Lung (tissue), 11 donors: ENCODE measurements at regions not wholly inside any gene's neighbourhood (a gene's known extent, or its start where the extent isn't known, plus 50 kb on each side); places are given as distances from the start of the nearest gene placed in this dataset.
"Not testable (repeated sequence)": the region's sequence is repeated elsewhere in the genome, so short reads cannot be mapped to it uniquely, and the experiment has no call there.

Experiments
- ATAC-seq: fragments of 200-7000 bp; cut with Tn5 transposase; one replicate; pipeline ENCODE4 v1.9.1; 2020; ENCODE audit warnings: moderate number of reproducible peaks; ENCODE audit not compliant: insufficient read depth, low FRiP score
- DNase-seq, 3 donors: peaks; one replicate each; pipeline ENCODE4 v3.0.0-alpha.2; 2013 to 2017
- H3K27ac ChIP-seq, 2 donors: one replicate each; pipeline ENCODE4 v1.5.1; 2013; ENCODE audit warnings: mild to moderate bottlenecking in 2 of 2, moderate library complexity in 2 of 2, control low read depth in 1 of 2, inconsistent platforms in 1 of 2, low read depth in 1 of 2, low read length in 1 of 2
- H3K27me3 ChIP-seq, 3 donors: one replicate each; pipeline ENCODE4 v1.5.1; 2013; ENCODE audit warnings: low read length in 2 of 3; ENCODE audit not compliant: control insufficient read depth in 3 of 3, insufficient read depth in 3 of 3
- H3K36me3 ChIP-seq, 4 donors: one replicate each; pipeline ENCODE4 v1.5.1; 2013; ENCODE audit warnings: low read length in 4 of 4, mild to moderate bottlenecking in 1 of 4, moderate library complexity in 1 of 4; ENCODE audit not compliant: control insufficient read depth in 4 of 4, insufficient read depth in 4 of 4
- H3K4me1 ChIP-seq, 5 donors: one replicate each; pipeline ENCODE4 v1.5.1; 2013; ENCODE audit warnings: low read length in 5 of 5, mild to moderate bottlenecking in 2 of 5, moderate library complexity in 1 of 5; ENCODE audit not compliant: control insufficient read depth in 5 of 5, insufficient read depth in 5 of 5
- H3K4me3 ChIP-seq: one replicate; pipeline ENCODE4 v1.5.1; 2013; ENCODE audit warnings: mild to moderate bottlenecking, control low read depth, moderate library complexity
- H3K9ac ChIP-seq, 2 donors: one replicate each; pipeline ENCODE4 v1.5.1; 2013; ENCODE audit warnings: low read length in 2 of 2, control low read depth in 1 of 2; ENCODE audit not compliant: insufficient read depth in 1 of 2
- H3K9me3 ChIP-seq, 4 donors: one replicate each; pipeline ENCODE4 v1.5.1; 2013; ENCODE audit warnings: low read length in 3 of 4, mild to moderate bottlenecking in 1 of 4, moderate library complexity in 1 of 4; ENCODE audit not compliant: control insufficient read depth in 4 of 4, insufficient read depth in 3 of 4
- WGBS, 2 donors: extraction: QIAGEN DNeasy Blood & Tissue Kit; methylation state at CpG; one replicate each; pipeline ENCODE4 v1.1.7; 2013; 5-methylcytosine and 5-hydroxymethylcytosine counted together
- TF ChIP-seq, protein P1 (sequence below): IDR thresholded peaks from 2 replicates; pipeline ENCODE4 v1.5.1; 2012; ENCODE audit warnings: mild to moderate bottlenecking; ENCODE audit errors: control extremely low read depth, extremely low read depth
- donor health status: control.
- donor health status: control.
- donor health status: Bipolar disorder and iron deficiency.
- donor health status: healthy.
- donor health status: DM: yes; HTN: yes; CAD: no.

DNA sequence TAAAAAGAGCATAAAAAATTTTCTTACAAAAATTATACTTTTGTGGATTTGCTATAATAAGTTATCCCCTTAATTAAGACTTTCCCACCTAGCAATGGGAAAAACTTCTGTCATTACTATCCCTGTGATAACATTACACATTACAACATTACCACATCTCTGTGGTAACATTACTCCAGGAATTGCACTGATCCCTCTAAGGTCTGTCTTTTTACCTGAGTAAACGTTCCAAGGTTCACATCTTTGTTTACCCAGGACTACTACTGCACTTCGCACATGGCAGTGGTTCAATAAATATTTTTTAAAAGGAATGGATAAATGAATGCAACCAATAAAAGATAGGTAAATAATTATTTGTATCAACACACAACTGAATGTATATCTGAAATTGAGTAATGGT, 92.4 kb upstream of the NOX4 start:
- H3K27me3 ChIP-seq, result no peaks in the 10 kb centered on the region
- WGBS, 2 donors, result 73 to 87% methylated on average over 2 of the region's 2 CpGs
- ATAC-seq (no peak), DNase-seq (no peak)
- TF ChIP-seq, protein P1, sequence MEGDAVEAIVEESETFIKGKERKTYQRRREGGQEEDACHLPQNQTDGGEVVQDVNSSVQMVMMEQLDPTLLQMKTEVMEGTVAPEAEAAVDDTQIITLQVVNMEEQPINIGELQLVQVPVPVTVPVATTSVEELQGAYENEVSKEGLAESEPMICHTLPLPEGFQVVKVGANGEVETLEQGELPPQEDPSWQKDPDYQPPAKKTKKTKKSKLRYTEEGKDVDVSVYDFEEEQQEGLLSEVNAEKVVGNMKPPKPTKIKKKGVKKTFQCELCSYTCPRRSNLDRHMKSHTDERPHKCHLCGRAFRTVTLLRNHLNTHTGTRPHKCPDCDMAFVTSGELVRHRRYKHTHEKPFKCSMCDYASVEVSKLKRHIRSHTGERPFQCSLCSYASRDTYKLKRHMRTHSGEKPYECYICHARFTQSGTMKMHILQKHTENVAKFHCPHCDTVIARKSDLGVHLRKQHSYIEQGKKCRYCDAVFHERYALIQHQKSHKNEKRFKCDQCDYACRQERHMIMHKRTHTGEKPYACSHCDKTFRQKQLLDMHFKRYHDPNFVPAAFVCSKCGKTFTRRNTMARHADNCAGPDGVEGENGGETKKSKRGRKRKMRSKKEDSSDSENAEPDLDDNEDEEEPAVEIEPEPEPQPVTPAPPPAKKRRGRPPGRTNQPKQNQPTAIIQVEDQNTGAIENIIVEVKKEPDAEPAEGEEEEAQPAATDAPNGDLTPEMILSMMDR, result no peak
- no peak overlapping the region for H3K27ac ChIP-seq
- no peak overlapping the region for H3K4me3 ChIP-seq
- H3K4me1 ChIP-seq, result no peaks in the 10 kb centered on the region
- no peaks in the 10 kb centered on the region for H3K9me3 ChIP-seq
- no peak overlapping the region for H3K9ac ChIP-seq
- no peaks in the 10 kb centered on the region for H3K36me3 ChIP-seq

DNA sequence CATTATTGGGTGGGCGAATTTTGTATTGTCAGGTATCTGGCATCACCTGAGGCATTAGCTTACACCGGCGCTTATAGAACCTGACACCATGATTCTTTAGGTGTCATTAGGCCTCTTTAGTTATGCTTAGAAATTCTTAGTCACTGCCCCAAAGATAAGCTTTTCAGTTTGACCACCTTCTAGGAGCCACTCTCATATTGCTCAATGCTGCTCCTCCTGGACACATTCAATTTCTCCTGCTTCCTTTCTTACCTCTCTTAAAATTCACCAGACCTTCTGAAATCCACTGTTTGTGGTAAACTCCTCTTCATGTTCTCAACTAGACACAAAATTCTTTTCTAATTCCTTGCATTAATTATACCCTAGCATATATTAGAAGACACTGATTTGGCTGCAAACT, 93.9 kb upstream of the NOX4 start:
- 91 to 97% methylated on average over 3 of the region's 3 CpGs for WGBS, 2 donors
- H3K27me3 ChIP-seq, H3K27ac ChIP-seq, DNase-seq, H3K4me1 ChIP-seq, H3K9me3 ChIP-seq, ATAC-seq, H3K36me3 ChIP-seq, H3K4me3 ChIP-seq, H3K9ac ChIP-seq: not testable (repeated sequence)

DNA sequence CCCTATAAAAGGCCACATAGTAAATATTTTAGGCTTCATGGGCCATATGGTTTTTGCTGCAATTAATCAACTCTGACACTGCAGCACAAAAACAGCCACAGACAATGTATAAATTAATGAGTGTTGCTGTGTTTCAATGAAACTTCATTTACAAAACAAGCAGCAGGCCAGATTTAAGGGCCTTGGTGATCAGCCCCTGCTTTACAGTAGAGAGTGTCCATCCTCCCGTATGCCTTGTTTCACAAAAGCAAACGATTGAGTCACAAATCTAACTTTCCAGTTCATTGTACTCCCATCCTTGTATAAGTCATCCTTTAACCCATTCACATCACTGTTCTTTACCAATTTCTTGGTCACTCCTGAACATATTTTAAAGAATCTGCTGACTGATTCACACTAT, 94.3 kb upstream of the NOX4 start:
- H3K27me3 ChIP-seq, ATAC-seq, H3K9me3 ChIP-seq, H3K9ac ChIP-seq, H3K36me3 ChIP-seq, H3K27ac ChIP-seq, H3K4me1 ChIP-seq, DNase-seq, H3K4me3 ChIP-seq: not testable (repeated sequence)
- WGBS, 2 donors, result 67 to 80% methylated on average over 2 of the region's 2 CpGs

DNA sequence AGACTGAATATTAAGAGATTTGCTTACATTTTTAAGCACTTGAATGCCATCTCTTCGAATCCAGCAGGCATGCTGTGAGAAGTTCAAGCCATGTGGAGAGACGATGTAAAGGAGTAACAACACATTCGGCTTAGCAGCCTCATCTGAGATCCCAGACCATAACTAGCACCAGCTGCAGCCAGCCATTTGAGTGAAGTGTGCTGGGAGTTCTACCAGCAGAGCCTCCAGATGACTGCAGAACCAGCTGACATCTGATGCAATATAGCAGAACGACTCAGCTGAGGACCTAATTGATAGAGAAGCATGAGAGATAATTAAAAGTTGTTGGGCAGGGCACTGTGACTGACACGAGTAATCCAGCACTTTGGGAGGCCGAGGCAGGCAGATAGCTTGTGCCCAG, 98.2 kb upstream of the NOX4 start:
- not testable (repeated sequence) for H3K36me3 ChIP-seq, H3K4me1 ChIP-seq, H3K4me3 ChIP-seq, H3K9me3 ChIP-seq, ATAC-seq, H3K27me3 ChIP-seq, H3K27ac ChIP-seq, H3K9ac ChIP-seq
- 83 to 90% methylated on average over 6 of the region's 6 CpGs for WGBS, 2 donors
- DNase-seq, result peak; percentile 14 to 47 (median 40)

DNA sequence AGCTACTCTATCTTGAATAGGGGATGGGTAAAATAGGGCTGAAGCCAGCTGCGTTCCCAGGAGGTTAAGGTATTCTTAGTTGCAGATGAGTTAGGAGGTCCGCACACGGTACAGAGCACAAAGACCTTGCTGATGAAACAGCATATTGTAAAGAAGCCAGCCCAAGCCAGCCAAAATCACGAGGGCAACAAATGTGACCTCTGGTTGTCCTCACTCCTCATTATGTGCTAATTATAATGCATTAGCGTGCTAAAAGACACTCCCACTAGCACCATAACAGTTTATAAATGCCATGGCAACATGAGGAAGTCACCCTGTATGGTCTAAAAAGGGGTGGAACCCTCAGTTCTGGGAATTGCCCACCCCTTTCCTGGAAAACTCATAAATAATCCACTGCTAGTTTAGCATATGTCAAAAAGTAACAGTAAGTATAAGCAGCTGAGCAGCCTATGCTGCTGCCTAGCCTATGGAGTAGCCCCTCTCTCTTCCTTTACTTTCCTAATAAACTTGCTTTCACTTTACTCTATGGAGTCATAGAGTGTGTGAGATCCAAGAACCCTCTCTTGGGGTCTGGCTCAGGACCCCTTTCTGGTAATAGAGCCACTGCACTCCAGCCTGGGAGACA, 98.9 kb upstream of the NOX4 start:
- not testable (repeated sequence) for H3K9me3 ChIP-seq, H3K27me3 ChIP-seq, H3K4me1 ChIP-seq, H3K9ac ChIP-seq, ATAC-seq, H3K4me3 ChIP-seq, H3K27ac ChIP-seq, H3K36me3 ChIP-seq
- DNase-seq, result peak; percentile 55 to 89 (median 86)
- 65 to 74% methylated on average over 5 of the region's 5 CpGs for WGBS, 2 donors

DNA sequence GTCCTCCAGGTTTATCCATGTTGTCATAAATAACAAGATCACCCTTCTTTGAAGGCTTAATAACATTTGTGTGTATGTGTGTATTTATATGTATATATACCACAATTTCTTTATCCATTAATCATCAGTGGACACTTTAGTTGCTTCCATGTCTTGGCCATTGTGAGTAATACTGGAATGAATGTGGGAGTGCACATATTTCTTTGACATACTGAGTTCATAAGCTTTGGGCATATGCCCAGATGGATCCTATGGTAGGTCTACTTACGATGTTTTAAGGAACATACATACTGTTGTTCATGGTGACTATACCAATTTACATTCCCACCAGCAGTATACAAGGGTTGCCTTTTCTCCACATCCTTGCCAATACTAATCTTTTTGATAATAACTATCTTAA, 108.8 kb upstream of the TRIM77 start:
- 88 to 89% methylated on average over 1 of the region's 1 CpG for WGBS, 2 donors
- not testable (repeated sequence) for H3K4me1 ChIP-seq, DNase-seq, H3K36me3 ChIP-seq, H3K9me3 ChIP-seq, H3K27me3 ChIP-seq, ATAC-seq, H3K4me3 ChIP-seq, H3K27ac ChIP-seq, H3K9ac ChIP-seq
